ENCODE measurements at regions not wholly inside any gene's neighbourhood (a gene's known extent, or its start where the extent isn't known, plus 50 kb on each side); places are given as distances from the start of the nearest gene placed in this dataset.

- Histone ChIP-seq H2AFZ (ENCODE audit: low read depth) (no peak overlapping the region), H3K79me2 (ENCODE audit: insufficient read depth, low read depth) (no peaks in the 10 kb centered on the region), H3K9ac (no peak overlapping the region), H3K4me2 (no peak overlapping the region), H3K36me3 (ENCODE audit: insufficient read depth) (no peaks in the 10 kb centered on the region), H3K4me3 (IDR thresholded peaks at IDR 0.05; ENCODE audit: insufficient read depth, low read depth, low read length) (no peak overlapping the region), H3K27ac (no peak overlapping the region), H3K4me1 (ENCODE audit: low read depth, poor library complexity, severe bottlenecking) (no peaks in the 10 kb centered on the region), H3K27me3 (ENCODE audit: insufficient read depth, low read depth) (no peaks in the 10 kb centered on the region), H4K20me1 (ENCODE audit: insufficient read depth) (no peaks in the 10 kb centered on the region)
- TF ChIP-seq CTCF (conservative IDR thresholded peaks at IDR 0.05; ENCODE audit: low read depth, low read length) = no peak
These were observed 1209.3 kb upstream of the CDH6 start for GRCh38 chr5:29984156-29984540.

DNA sequence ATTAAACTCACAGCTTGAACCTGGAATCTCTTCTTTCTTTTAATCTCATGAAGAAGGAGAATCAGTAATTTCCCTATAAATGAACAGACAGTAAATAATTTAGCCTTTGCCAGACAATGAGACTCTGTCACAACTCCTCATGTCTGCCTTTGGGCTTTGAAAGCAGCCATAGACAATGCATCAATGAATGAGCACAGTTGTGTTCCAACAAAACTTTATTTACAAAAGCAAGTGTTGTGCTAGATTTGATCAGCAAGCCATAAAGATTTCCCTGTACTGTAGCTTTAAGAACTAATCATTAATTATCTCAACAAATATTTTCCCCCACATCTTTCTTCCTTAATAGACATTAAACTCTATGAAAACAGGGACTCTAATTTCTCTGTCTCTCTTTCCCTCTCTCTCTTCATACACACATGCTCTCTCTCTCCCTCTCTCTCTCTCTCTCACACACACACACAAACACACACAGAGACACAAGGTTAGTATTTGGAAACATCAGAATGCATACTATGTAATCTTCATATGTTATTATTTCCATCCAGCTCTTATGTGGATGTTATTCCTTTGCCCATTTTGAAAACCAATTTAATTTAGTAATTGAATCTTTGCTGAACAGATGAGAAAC, 1209.8 kb upstream of the CDH6 start:
- no peaks in the 10 kb centered on the region for H4K20me1 ChIP-seq (ENCODE audit: insufficient read depth)
- H3K79me2 ChIP-seq (ENCODE audit: insufficient read depth, low read depth) = no peaks in the 10 kb centered on the region
- H3K4me2 ChIP-seq = no peak overlapping the region
- H3K9ac ChIP-seq = no peak overlapping the region
- no peak for TF ChIP-seq CTCF (conservative IDR thresholded peaks at IDR 0.05; ENCODE audit: low read depth, low read length)
- no peaks in the 10 kb centered on the region for H3K4me1 ChIP-seq (ENCODE audit: low read depth, poor library complexity, severe bottlenecking)
- no peaks in the 10 kb centered on the region for H3K36me3 ChIP-seq (ENCODE audit: insufficient read depth)
- no peak overlapping the region for H3K27ac ChIP-seq
- no peak overlapping the region for H2AFZ ChIP-seq (ENCODE audit: low read depth)
- no peak overlapping the region for H3K4me3 ChIP-seq (IDR thresholded peaks at IDR 0.05; ENCODE audit: insufficient read depth, low read depth, low read length)
- H3K27me3 ChIP-seq (ENCODE audit: insufficient read depth, low read depth) = no peaks in the 10 kb centered on the region

DNA sequence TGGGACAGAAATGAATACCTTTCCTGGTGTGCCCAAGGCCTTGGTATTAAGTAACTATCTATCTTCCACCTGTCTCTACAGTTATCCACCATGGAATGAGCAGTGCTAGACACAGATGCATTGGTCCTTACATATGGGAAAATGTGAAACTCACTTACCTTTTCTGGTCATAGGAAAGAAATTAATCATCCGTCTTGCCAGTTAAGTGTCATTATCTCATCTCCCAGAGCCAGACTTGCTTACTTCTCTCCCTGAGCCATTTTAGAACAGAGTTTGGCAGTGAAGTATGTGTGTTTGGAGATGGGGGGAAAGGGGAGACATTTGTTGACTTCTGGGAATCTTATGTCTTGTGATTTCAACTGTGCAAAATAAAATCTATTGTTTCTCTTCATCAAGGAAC, 1211.0 kb upstream of the CDH6 start:
- H3K4me1 ChIP-seq (ENCODE audit: low read depth, poor library complexity, severe bottlenecking) = no peaks in the 10 kb centered on the region
- no peaks in the 10 kb centered on the region for H3K36me3 ChIP-seq (ENCODE audit: insufficient read depth)
- H3K9ac ChIP-seq = no peak overlapping the region
- H4K20me1 ChIP-seq (ENCODE audit: insufficient read depth) = no peaks in the 10 kb centered on the region
- H3K4me3 ChIP-seq (IDR thresholded peaks at IDR 0.05; ENCODE audit: insufficient read depth, low read depth, low read length) = no peak overlapping the region
- no peaks in the 10 kb centered on the region for H3K27me3 ChIP-seq (ENCODE audit: insufficient read depth, low read depth)
- H3K27ac ChIP-seq = no peak overlapping the region
- no peak overlapping the region for H2AFZ ChIP-seq (ENCODE audit: low read depth)
- H3K4me2 ChIP-seq = no peak overlapping the region
- no peaks in the 10 kb centered on the region for H3K79me2 ChIP-seq (ENCODE audit: insufficient read depth, low read depth)
- no peak for TF ChIP-seq CTCF (conservative IDR thresholded peaks at IDR 0.05; ENCODE audit: low read depth, low read length)

GRCh38 chr5:29972597-29972996, 1220.9 kb upstream of the CDH6 start:
- Histone ChIP-seq H4K20me1 (ENCODE audit: insufficient read depth) (no peaks in the 10 kb centered on the region), H3K4me2 (no peak overlapping the region), H3K4me3 (IDR thresholded peaks at IDR 0.05; ENCODE audit: insufficient read depth, low read depth, low read length) (no peak overlapping the region), H3K79me2 (ENCODE audit: insufficient read depth, low read depth) (no peaks in the 10 kb centered on the region), H3K27me3 (ENCODE audit: insufficient read depth, low read depth) (no peaks in the 10 kb centered on the region), H3K9ac (no peak overlapping the region), H3K27ac (no peak overlapping the region), H3K36me3 (ENCODE audit: insufficient read depth) (no peaks in the 10 kb centered on the region), H3K4me1 (ENCODE audit: low read depth, poor library complexity, severe bottlenecking) (no peaks in the 10 kb centered on the region), H2AFZ (ENCODE audit: low read depth) (no peak overlapping the region)
- TF ChIP-seq CTCF (conservative IDR thresholded peaks at IDR 0.05; ENCODE audit: low read depth, low read length) = no peak
